ENCODE measurements at regions not wholly inside any gene's neighbourhood (a gene's known extent, or its start where the extent isn't known, plus 50 kb on each side); places are given as distances from the start of the nearest gene placed in this dataset.

DNA sequence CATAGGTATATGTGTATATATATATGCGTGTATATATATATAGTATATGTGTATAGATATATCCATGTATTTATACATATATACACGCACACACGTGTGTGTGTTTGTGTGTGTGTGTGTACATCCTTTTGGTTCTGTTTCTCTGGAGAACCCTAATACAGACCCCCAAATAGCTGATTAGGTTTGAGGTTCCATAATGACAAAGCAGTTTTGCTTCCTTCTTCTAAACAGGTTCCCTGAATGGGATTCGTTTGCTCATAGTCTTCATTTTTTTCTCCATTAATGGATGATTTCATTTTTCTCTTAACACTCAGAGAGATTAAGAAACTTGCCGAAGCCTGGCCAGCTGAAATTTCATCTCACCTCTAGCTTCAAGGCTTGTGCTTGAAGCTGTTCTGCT, 234.0 kb upstream of the BCOR start:
- TF ChIP-seq CTCF (IDR thresholded peaks at IDR 0.05), result no peak
- peaks cover 3% of the 10 kb centered on the region for H3K4me1 Mint-ChIP-seq
- no peak overlapping the region for H3K27ac Mint-ChIP-seq
- no peaks in the 10 kb centered on the region for H3K9me3 Mint-ChIP-seq
- ChIA-PET CTCF (no interaction called here), POLR2A (no interaction called here)
- ATAC-seq (ENCODE audit: low read depth), result no peak
- no peaks in the 10 kb centered on the region for H3K27me3 Mint-ChIP-seq
- intact Hi-C loops (cut with micrococcal nuclease), result no loop called here
- no peak for DNase-seq
- no peaks in the 10 kb centered on the region for H3K36me3 Mint-ChIP-seq (ENCODE audit: low read depth)
- no peak overlapping the region for H3K4me3 Mint-ChIP-seq

GRCh38 chrX:40331353-40331752, 233.6 kb upstream of the BCOR start:
- intact Hi-C loops (cut with micrococcal nuclease), result no loop called here
- POLR2A ChIA-PET, result no interaction called here
- ATAC-seq (ENCODE audit: low read depth), result no peak
- Mint-ChIP-seq H3K4me1 (peaks cover 3% of the 10 kb centered on the region), H3K9me3 (no peaks in the 10 kb centered on the region), H3K27ac (no peak overlapping the region), H3K27me3 (no peaks in the 10 kb centered on the region), H3K4me3 (no peak overlapping the region), H3K36me3 (ENCODE audit: low read depth) (no peaks in the 10 kb centered on the region)
- no peak for TF ChIP-seq CTCF (IDR thresholded peaks at IDR 0.05)
- CTCF ChIA-PET, result no interaction called here
- no peak for DNase-seq

GRCh38 chrX:40329616-40330015, 231.9 kb upstream of the BCOR start:
- Mint-ChIP-seq H3K4me3 (no peak overlapping the region), H3K36me3 (ENCODE audit: low read depth) (no peaks in the 10 kb centered on the region), H3K27me3 (no peaks in the 10 kb centered on the region), H3K27ac (no peak overlapping the region), H3K9me3 (no peaks in the 10 kb centered on the region), H3K4me1 (peaks cover 3% of the 10 kb centered on the region)
- ATAC-seq (ENCODE audit: low read depth) (no peak), DNase-seq (no peak)
- intact Hi-C loops (cut with micrococcal nuclease), result no loop called here
- POLR2A ChIA-PET, result no interaction called here
- TF ChIP-seq CTCF (IDR thresholded peaks at IDR 0.05), result no peak
- CTCF ChIA-PET, result no interaction called here

DNA sequence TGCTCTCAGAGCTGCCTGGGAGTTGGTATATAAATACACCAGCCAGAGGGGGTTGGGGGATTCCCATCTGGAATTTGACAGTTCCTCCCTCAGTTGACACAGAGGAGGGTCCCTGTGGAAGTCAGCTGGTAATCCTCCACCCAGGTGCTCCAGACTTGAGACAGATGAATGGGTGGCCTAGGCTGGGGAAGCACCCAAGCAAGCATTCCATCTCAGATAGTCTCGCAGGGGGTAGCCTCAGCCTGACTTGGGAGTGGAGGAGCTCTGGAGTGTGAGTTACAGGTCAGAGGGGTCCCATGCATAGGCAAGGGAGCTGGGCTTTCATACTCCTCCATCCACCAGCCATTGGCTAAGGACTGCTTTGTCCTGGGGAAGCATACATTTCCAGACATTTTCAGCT, 229.3 kb upstream of the BCOR start:
- intact Hi-C loops (cut with micrococcal nuclease), result no loop called here
- Mint-ChIP-seq H3K9me3 (no peaks in the 10 kb centered on the region), H3K27me3 (no peaks in the 10 kb centered on the region), H3K36me3 (ENCODE audit: low read depth) (no peaks in the 10 kb centered on the region), H3K27ac (no peak overlapping the region), H3K4me1 (no peaks in the 10 kb centered on the region), H3K4me3 (no peak overlapping the region)
- DNase-seq, result no peak
- CTCF ChIA-PET, result no interaction called here
- TF ChIP-seq CTCF (IDR thresholded peaks at IDR 0.05), result no peak
- no peak for ATAC-seq (ENCODE audit: low read depth)
- POLR2A ChIA-PET, result no interaction called here

GRCh38 chrX:40326186-40326965, 228.6 kb upstream of the BCOR start:
- DNase-seq, result no peak
- Mint-ChIP-seq H3K36me3 (ENCODE audit: low read depth) (no peaks in the 10 kb centered on the region), H3K27me3 (no peaks in the 10 kb centered on the region), H3K4me1 (no peaks in the 10 kb centered on the region), H3K4me3 (no peak overlapping the region), H3K9me3 (no peaks in the 10 kb centered on the region), H3K27ac (no peak overlapping the region)
- ChIA-PET POLR2A (no interaction called here), CTCF (no interaction called here)
- TF ChIP-seq CTCF (IDR thresholded peaks at IDR 0.05), result no peak
- intact Hi-C loops (cut with micrococcal nuclease), result no loop called here
- no peak for ATAC-seq (ENCODE audit: low read depth)

Data from activated B cell treated with CpG ODN at 0.5 μM for 24 hours (primary cell).